ENCODE measurements at regions not wholly inside any gene's neighbourhood (a gene's known extent, or its start where the extent isn't known, plus 50 kb on each side); places are given as distances from the start of the nearest gene placed in this dataset.

DNA sequence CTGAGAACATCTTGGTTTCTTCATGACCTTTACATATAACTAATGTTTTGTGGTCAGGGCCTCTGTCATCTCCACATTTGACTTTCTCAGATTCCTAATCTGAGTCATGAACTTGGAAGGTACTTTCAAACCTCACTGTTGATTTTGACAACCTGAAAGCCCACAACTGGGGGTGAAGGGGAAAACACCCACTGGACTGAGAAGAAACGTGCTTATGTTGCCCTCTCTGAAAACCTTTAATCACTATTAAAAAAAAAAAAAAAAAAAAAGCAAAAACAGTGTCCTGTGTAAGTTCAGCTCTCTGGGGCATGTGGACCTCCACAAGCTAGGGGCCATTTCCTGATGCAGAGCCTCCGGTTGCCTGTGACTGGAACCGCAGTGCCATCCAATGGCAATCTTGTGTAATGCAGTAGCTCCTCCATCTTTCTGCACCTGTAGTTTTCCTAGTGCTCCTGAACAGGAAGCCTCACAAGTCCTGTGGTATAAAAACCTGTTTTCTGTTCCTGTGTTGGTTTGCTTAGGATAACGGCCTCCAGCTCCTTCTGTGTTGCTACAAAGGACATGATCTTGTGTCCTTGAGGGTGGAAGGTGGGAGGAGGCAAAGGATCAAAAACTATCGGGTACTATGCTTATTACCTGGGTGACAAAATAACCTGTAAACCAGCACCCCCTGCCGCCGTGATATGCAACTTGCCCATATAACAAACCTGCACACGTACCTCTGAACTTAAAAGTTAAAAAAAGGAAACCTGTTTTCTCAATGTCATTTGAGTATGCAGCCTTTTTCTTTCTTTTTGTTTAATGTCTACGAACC lies 124.5 kb downstream of the ZNF648 start:
- TF ChIP-seq, protein P1, sequence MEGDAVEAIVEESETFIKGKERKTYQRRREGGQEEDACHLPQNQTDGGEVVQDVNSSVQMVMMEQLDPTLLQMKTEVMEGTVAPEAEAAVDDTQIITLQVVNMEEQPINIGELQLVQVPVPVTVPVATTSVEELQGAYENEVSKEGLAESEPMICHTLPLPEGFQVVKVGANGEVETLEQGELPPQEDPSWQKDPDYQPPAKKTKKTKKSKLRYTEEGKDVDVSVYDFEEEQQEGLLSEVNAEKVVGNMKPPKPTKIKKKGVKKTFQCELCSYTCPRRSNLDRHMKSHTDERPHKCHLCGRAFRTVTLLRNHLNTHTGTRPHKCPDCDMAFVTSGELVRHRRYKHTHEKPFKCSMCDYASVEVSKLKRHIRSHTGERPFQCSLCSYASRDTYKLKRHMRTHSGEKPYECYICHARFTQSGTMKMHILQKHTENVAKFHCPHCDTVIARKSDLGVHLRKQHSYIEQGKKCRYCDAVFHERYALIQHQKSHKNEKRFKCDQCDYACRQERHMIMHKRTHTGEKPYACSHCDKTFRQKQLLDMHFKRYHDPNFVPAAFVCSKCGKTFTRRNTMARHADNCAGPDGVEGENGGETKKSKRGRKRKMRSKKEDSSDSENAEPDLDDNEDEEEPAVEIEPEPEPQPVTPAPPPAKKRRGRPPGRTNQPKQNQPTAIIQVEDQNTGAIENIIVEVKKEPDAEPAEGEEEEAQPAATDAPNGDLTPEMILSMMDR (IDR thresholded peaks at IDR 0.05), result peak in 5 of 6 experiments; percentile 23 to 71 (median 52)
- TF ChIP-seq POLR2A (IDR thresholded peaks at IDR 0.05) (no peak), POLR2AphosphoS5 (IDR thresholded peaks at IDR 0.05) (no peak), EP300 (IDR thresholded peaks at IDR 0.05) (no peak)
